Kidney (tissue), 13 donors: ENCODE measurements at regions not wholly inside any gene's neighbourhood (a gene's known extent, or its start where the extent isn't known, plus 50 kb on each side); places are given as distances from the start of the nearest gene placed in this dataset.

Experiments
- DNase-seq, 5 donors: peaks; one replicate each; pipeline ENCODE4 v3.0.0-alpha.2; 2013 to 2020
- FAIRE-seq: peaks from 2 replicates; lab custom pipeline; 2012; peaks lifted over from hg19 to GRCh38; lab: Jason Lieb, UNC
- H3K27ac ChIP-seq, 2 donors: one replicate each; pipeline ENCODE4 v1.7.0; 2013; ENCODE audit warnings: low read depth in 2 of 2, low read length in 2 of 2, inconsistent platforms in 1 of 2
- H3K27me3 ChIP-seq: one replicate; pipeline ENCODE4 v1.7.1; 2013; ENCODE audit warnings: low read length, inconsistent platforms; ENCODE audit not compliant: control insufficient read depth, insufficient read depth
- H3K36me3 ChIP-seq, 3 donors: one replicate each; pipeline versions ENCODE4 v1.7.0 to v1.7.1; 2013; ENCODE audit warnings: low read length in 3 of 3, control low read depth in 1 of 3, inconsistent platforms in 1 of 3; ENCODE audit not compliant: insufficient read depth in 3 of 3, control insufficient read depth in 2 of 3
- H3K4me1 ChIP-seq, 3 donors: one replicate each; pipeline versions ENCODE4 v1.7.0 to v1.7.1; 2013; ENCODE audit warnings: low read length in 3 of 3, inconsistent platforms in 1 of 3, low read depth in 1 of 3; ENCODE audit not compliant: control insufficient read depth in 2 of 3, insufficient read depth in 2 of 3
- H3K4me3 ChIP-seq, 3 donors: one replicate each; pipeline versions ENCODE4 v1.7.0 to v1.8.1; 2013; ENCODE audit warnings: low read length in 3 of 3, control low read depth in 1 of 3, inconsistent platforms in 1 of 3
- H3K9ac ChIP-seq, 3 donors: one replicate each; pipeline versions ENCODE4 v1.7.0 to v1.7.1; 2013; ENCODE audit warnings: low read length in 3 of 3, control low read depth in 1 of 3, inconsistent platforms in 1 of 3
- H3K9me3 ChIP-seq, 3 donors: one replicate each; pipeline versions ENCODE4 v1.7.0 to v1.7.1; 2013; ENCODE audit warnings: low read length in 3 of 3, control low read depth in 1 of 3, inconsistent platforms in 1 of 3; ENCODE audit not compliant: control insufficient read depth in 2 of 3, insufficient read depth in 1 of 3
- CTCF ChIP-seq: IDR thresholded peaks from 3 replicates; pipeline ENCODE4 v1.5.1; 2012; ENCODE audit warnings: mild to moderate bottlenecking, moderate library complexity, borderline replicate concordance; ENCODE audit not compliant: insufficient read depth; ENCODE audit errors: extremely low read depth
- intact Hi-C: fragments of 100-400 bp; cut with DNase I; formaldehyde crosslinking; loops from one replicate; pipeline ENCODE4 v1.11.1; 2022
- donor health status: control.
- donor health status: control.
- donor health status: control.
- donor health status: control.
- donor health status: control.
- donor health status: DM: yes; HTN: yes; CAD: no.
- donor health status: Normal renal cell carcinoma (clear cell type).

- Histone ChIP-seq H3K36me3 (no peaks in the 10 kb centered on the region), H3K4me3 (no peak overlapping the region), H3K9me3 (no peaks in the 10 kb centered on the region), H3K27ac (no peak overlapping the region), H3K4me1 (no peaks in the 10 kb centered on the region), H3K9ac (no peak overlapping the region), H3K27me3 (no peaks in the 10 kb centered on the region)
- intact Hi-C loops: no loop called here
- no peak for DNase-seq
- TF ChIP-seq CTCF: no peak
- no peak for FAIRE-seq
Observed at GRCh38 chr7:138402749-138403148, 57.3 kb upstream of the TRIM24 start.

- intact Hi-C loops: no loop called here
- Histone ChIP-seq H3K4me1 (no peaks in the 10 kb centered on the region), H3K9me3 (no peaks in the 10 kb centered on the region), H3K9ac (no peak overlapping the region), H3K4me3 (no peak overlapping the region), H3K27ac (no peak overlapping the region), H3K27me3 (no peaks in the 10 kb centered on the region), H3K36me3 (no peaks in the 10 kb centered on the region)
- no peak for TF ChIP-seq CTCF
- FAIRE-seq: no peak
- no peak for DNase-seq
Observed at GRCh38 chr7:138405496-138405895, 54.6 kb upstream of the TRIM24 start.

- intact Hi-C loops: no loop called here
- Histone ChIP-seq H3K9me3 (no peaks in the 10 kb centered on the region), H3K27me3 (no peaks in the 10 kb centered on the region), H3K27ac (no peak overlapping the region), H3K4me1 (no peaks in the 10 kb centered on the region), H3K4me3 (no peak overlapping the region), H3K36me3 (no peaks in the 10 kb centered on the region), H3K9ac (no peak overlapping the region)
- FAIRE-seq (no peak), DNase-seq (peak in 1 of 5 donors; percentile 34)
- no peak for TF ChIP-seq CTCF
Observed at GRCh38 chr7:138407792-138408191, 52.3 kb upstream of the TRIM24 start.
